ENCODE measurements at regions not wholly inside any gene's neighbourhood (a gene's known extent, or its start where the extent isn't known, plus 50 kb on each side); places are given as distances from the start of the nearest gene placed in this dataset.

- TF ChIP-seq REST (IDR thresholded peaks at IDR 0.05; ENCODE audit: insufficient read depth in 1 of 2, low read depth in 2 of 2, low read length in 2 of 2) (no peak), POLR2AphosphoS5 (IDR thresholded peaks at IDR 0.05; ENCODE audit: low read depth, low read length) (no peak)
Observed at GRCh38 chr2:5563411-5563810, 128.8 kb upstream of the SOX11 start.
